GM18519 (cell line): ENCODE measurements at regions not wholly inside any gene's neighbourhood (a gene's known extent, or its start where the extent isn't known, plus 50 kb on each side); places are given as distances from the start of the nearest gene placed in this dataset.
"Not testable (repeated sequence)": the region's sequence is repeated elsewhere in the genome, so short reads cannot be mapped to it uniquely, and the experiment has no call there.

ENCODE experiments used
- ATAC-seq: cut with Tn5 transposase; IDR thresholded peaks from one replicate; pipeline ENCODE4 v1.9.1; 2021; ENCODE audit warnings: mild to moderate bottlenecking, moderate library complexity; ENCODE audit not compliant: unreplicated experiment, low FRiP score

GRCh38 chr1:184181044-184181443 lies 129.5 kb downstream of the TSEN15 start:
- no peak for ATAC-seq

- no peak for ATAC-seq
Measured at GRCh38 chr1:184183919-184184318, 132.4 kb downstream of the TSEN15 start.

GRCh38 chr1:184184614-184185013 lies 133.1 kb downstream of the TSEN15 start:
- ATAC-seq, result not testable (repeated sequence)

- ATAC-seq, result no peak
Measured at GRCh38 chr1:184185347-184185746, 133.8 kb downstream of the TSEN15 start.

GRCh38 chr1:184186167-184186566 lies 134.6 kb downstream of the TSEN15 start:
- no peak for ATAC-seq

- no peak for ATAC-seq
Measured at GRCh38 chr1:184187097-184187496, 135.6 kb downstream of the TSEN15 start.

GRCh38 chr1:184188037-184188436 lies 136.5 kb downstream of the TSEN15 start:
- ATAC-seq, result no peak

- ATAC-seq, result no peak
Measured at GRCh38 chr1:184189361-184189760, 137.8 kb downstream of the TSEN15 start.

GRCh38 chr1:184190616-184191015 lies 139.1 kb downstream of the TSEN15 start:
- ATAC-seq, result no peak

- no peak for ATAC-seq
Measured at GRCh38 chr1:184191181-184191621, 139.7 kb downstream of the TSEN15 start.

- no peak for ATAC-seq
Measured at GRCh38 chr1:184192796-184193195, 141.3 kb downstream of the TSEN15 start.

- no peak for ATAC-seq
Measured at GRCh38 chr1:184193451-184193850, 141.9 kb downstream of the TSEN15 start.

- no peak for ATAC-seq
Measured at GRCh38 chr1:184194236-184194635, 142.7 kb downstream of the TSEN15 start.

GRCh38 chr1:184195722-184196121 lies 144.2 kb downstream of the TSEN15 start:
- ATAC-seq, result not testable (repeated sequence)

- ATAC-seq, result no peak
Measured at GRCh38 chr1:184197831-184198230, 146.3 kb downstream of the TSEN15 start.

GRCh38 chr1:184199036-184199435 lies 147.5 kb downstream of the TSEN15 start:
- ATAC-seq, result no peak

- ATAC-seq, result no peak
Measured at GRCh38 chr1:184199438-184200085, 148.0 kb downstream of the TSEN15 start.

- no peak for ATAC-seq
Measured at GRCh38 chr1:184208622-184209021, 157.1 kb downstream of the TSEN15 start.

GRCh38 chr1:184210031-184210430 lies 158.5 kb downstream of the TSEN15 start:
- ATAC-seq, result no peak

GRCh38 chr1:184210862-184211261 lies 159.3 kb downstream of the TSEN15 start:
- ATAC-seq, result no peak

GRCh38 chr1:184212649-184213314 lies 161.3 kb downstream of the TSEN15 start:
- ATAC-seq, result no peak

- no peak for ATAC-seq
Measured at GRCh38 chr1:184214128-184214527, 162.6 kb downstream of the TSEN15 start.
